Panc1 (cell line): ENCODE measurements at regions not wholly inside any gene's neighbourhood (a gene's known extent, or its start where the extent isn't known, plus 50 kb on each side); places are given as distances from the start of the nearest gene placed in this dataset.

ENCODE experiments used
- ATAC-seq: fragments of 200-7000 bp; cut with Tn5 transposase; 2 replicates; pipeline ENCODE4 v1.9.1; 2020; ENCODE audit warnings: mild to moderate bottlenecking, moderate library complexity
- BruUV-seq: library from RNA; stranded (reverse); fragments of 400-500 nt; replicated peaks from 2 replicates; lab custom pipeline; 2021; lab: Mats Ljungman, UMichigan
- CTCF ChIA-PET: fragments of 300-600 bp; sonication (Branson Sonifier 250); formaldehyde crosslinking; loops from one replicate; lab custom pipeline; 2022; ENCODE audit warnings: antibody characterized with exemption; lab: Charles Lee
- POLR2A ChIA-PET: fragments of 300-600 bp; sonication (Branson Sonifier 250); formaldehyde crosslinking; loops from one replicate; lab custom pipeline; 2022; ENCODE audit warnings: antibody characterized with exemption; lab: Charles Lee
- DNase-seq: peaks from one replicate; pipeline ENCODE4 v3.0.0-alpha.2; 2010; ENCODE audit warnings: low read depth, low spot score
- H3K27ac ChIP-seq: 2 replicates; pipeline ENCODE4 v1.5.1; 2011; ENCODE audit warnings: mild to moderate bottlenecking, low read length, inconsistent platforms
- H3K27me3 ChIP-seq: fragments of 200-500 bp; sonication (Bioruptor generic); 2 replicates; pipeline ENCODE4 v1.6.0; 2014; ENCODE audit warnings: low read length, inconsistent platforms; ENCODE audit not compliant: control insufficient read depth, insufficient read depth
- H3K36me3 ChIP-seq: fragments of 200-500 bp; sonication (Bioruptor generic); 2 replicates; pipeline ENCODE4 v1.5.1; 2014; ENCODE audit warnings: inconsistent platforms, mild to moderate bottlenecking, low read length, moderate library complexity; ENCODE audit not compliant: control insufficient read depth, insufficient read depth
- H3K4me1 ChIP-seq: 2 replicates; pipeline ENCODE4 v1.5.1; 2011; ENCODE audit warnings: inconsistent platforms, mild to moderate bottlenecking, low read length, moderate library complexity; ENCODE audit not compliant: control insufficient read depth, insufficient read depth
- H3K4me3 ChIP-seq, 2 experiments: 2 replicates each; pipeline ENCODE4 v1.5.1; 2011 to 2012; ENCODE audit warnings: low read depth in 2 of 2, low read length in 2 of 2, mild to moderate bottlenecking in 2 of 2, inconsistent platforms in 1 of 2, moderate library complexity in 1 of 2
- H3K9me3 ChIP-seq: fragments of 200-500 bp; sonication (Bioruptor generic); 2 replicates; pipeline ENCODE4 v1.5.1; 2014; ENCODE audit warnings: low read depth, mild to moderate bottlenecking, inconsistent platforms, low read length, moderate library complexity; ENCODE audit not compliant: control insufficient read depth, insufficient read depth
- CTCF ChIP-seq: fragments of 450-650 bp; IDR thresholded peaks from 2 replicates; pipeline ENCODE4 v1.5.1; 2017; ENCODE audit warnings: mild to moderate bottlenecking
- POLR2AphosphoS5 ChIP-seq: IDR thresholded peaks from 2 replicates; pipeline ENCODE4 v1.6.1; 2012; ENCODE audit warnings: mild to moderate bottlenecking, low read depth, low read length, moderate library complexity
- REST ChIP-seq, 2 experiments: IDR thresholded peaks; 2 replicates each; pipeline ENCODE4 v1.6.1; 2011 to 2012; ENCODE audit warnings: low read depth in 2 of 2, control low read depth in 1 of 2, low read length in 1 of 2, mild to moderate bottlenecking in 1 of 2, moderate library complexity in 1 of 2; ENCODE audit not compliant: insufficient read depth in 1 of 2
- SIN3A ChIP-seq: IDR thresholded peaks from 2 replicates; pipeline ENCODE4 v1.6.1; 2012; ENCODE audit warnings: low read depth, mild to moderate bottlenecking, low read length, moderate library complexity, borderline replicate concordance; ENCODE audit not compliant: insufficient read depth
- TCF7L2 ChIP-seq: IDR thresholded peaks from 2 replicates; pipeline ENCODE4 v1.6.1; 2011; ENCODE audit warnings: mild to moderate bottlenecking, low read depth, low read length, inconsistent platforms
- in situ Hi-C: cut with HindIII; loops from 2 replicates; pipeline ENCODE4 v1.10.0; 2016; ENCODE audit warnings: low sequenced_read_pairs, low pct_unique_long_range_greater_than_20kb
- intact Hi-C: fragments of 100-400 bp; cut with micrococcal nuclease; formaldehyde crosslinking; loops from one replicate; pipeline ENCODE4 v1.10.0; 2022; ENCODE audit not compliant: unreplicated experiment

DNA sequence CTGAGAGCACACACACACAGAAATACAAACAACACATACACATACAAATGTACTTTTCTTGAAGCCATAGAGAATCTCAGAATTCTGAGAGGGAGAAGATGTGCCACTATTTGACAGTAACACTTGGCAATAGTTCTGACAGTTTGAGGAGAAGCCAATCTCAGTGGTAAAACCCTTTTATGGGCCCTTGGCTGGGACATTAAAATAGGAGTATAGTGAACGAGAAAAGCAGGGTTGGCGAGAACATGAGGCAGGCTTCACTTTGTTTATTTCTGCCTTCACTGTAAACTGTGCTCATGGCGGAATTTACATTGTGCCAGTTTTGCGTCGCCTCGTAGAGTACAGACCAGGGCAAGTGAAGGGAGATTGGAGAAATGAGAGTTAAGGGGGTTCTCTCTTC, 449.4 kb upstream of the POU3F3 start:
- Histone ChIP-seq H3K9me3 (no peaks in the 10 kb centered on the region), H3K4me1 (no peaks in the 10 kb centered on the region), H3K27ac (no peak overlapping the region), H3K36me3 (no peaks in the 10 kb centered on the region), H3K27me3 (no peaks in the 10 kb centered on the region; the same call in 1 of the 2 replicates), H3K4me3 (no peak overlapping the region)
- intact Hi-C loops (no loop called here), in situ Hi-C loops (no loop called here)
- BruUV-seq = no TSS peak
- ChIA-PET CTCF (no interaction called here), POLR2A (no interaction called here)
- DNase-seq (no peak), ATAC-seq (no peak)
- no peak for TF ChIP-seq TCF7L2
- no peak for TF ChIP-seq CTCF
- no peak for TF ChIP-seq SIN3A
- no peak for TF ChIP-seq REST (IDR thresholded peaks at IDR 0.05; ENCODE audit: insufficient read depth in 1 of 2, low read depth in 2 of 2, low read length in 1 of 2)
- no peak for TF ChIP-seq POLR2AphosphoS5

GRCh38 chr2:104405623-104406022, 448.3 kb upstream of the POU3F3 start:
- H3K4me3 ChIP-seq = no peak overlapping the region
- POLR2A ChIA-PET = no interaction called here
- no peak for DNase-seq
- no peaks in the 10 kb centered on the region; the same call in 1 of the 2 replicates for H3K27me3 ChIP-seq
- H3K27ac ChIP-seq = no peak overlapping the region
- ATAC-seq = no peak
- intact Hi-C loops (no loop called here), in situ Hi-C loops (no loop called here)
- no peaks in the 10 kb centered on the region for H3K9me3 ChIP-seq
- no TSS peak for BruUV-seq
- CTCF ChIA-PET = no interaction called here
- no peaks in the 10 kb centered on the region for H3K4me1 ChIP-seq
- H3K36me3 ChIP-seq = no peaks in the 10 kb centered on the region
- no peak for TF ChIP-seq CTCF
- TF ChIP-seq POLR2AphosphoS5 = no peak
- no peak for TF ChIP-seq REST (IDR thresholded peaks at IDR 0.05; ENCODE audit: insufficient read depth in 1 of 2, low read depth in 2 of 2, low read length in 1 of 2)
- no peak for TF ChIP-seq TCF7L2
- TF ChIP-seq SIN3A = no peak
